GM12878 (cell line): ENCODE measurements at regions not wholly inside any gene's neighbourhood (a gene's known extent, or its start where the extent isn't known, plus 50 kb on each side); places are given as distances from the start of the nearest gene placed in this dataset.

Experiments used
- ATAC-seq: fragments of 200-7000 bp; cut with Tn5 transposase; 3 replicates; pipeline ENCODE4 v1.9.1; 2020; ENCODE audit warnings: mild to moderate bottlenecking, moderate library complexity
- BruUV-seq: library from RNA; stranded (reverse); fragments of 400-500 nt; replicated peaks from 2 replicates; lab custom pipeline; 2021; lab: Mats Ljungman, UMichigan
- CTCF ChIA-PET: fragments of 300-600 bp; sonication (Branson Sonifier 250); formaldehyde crosslinking; extraction: SDS; loops from one replicate; lab custom pipeline; 2021; ENCODE audit warnings: inconsistent platforms; lab: Yijun Ruan, JAX
- POLR2A ChIA-PET: fragments of 350-600 bp; formaldehyde crosslinking; extraction: SDS; loops from one replicate; lab custom pipeline; 2021; ENCODE audit warnings: inconsistent platforms; lab: Charles Lee
- RAD21 ChIA-PET: fragments of 300-600 bp; sonication (Branson Sonifier 250); formaldehyde crosslinking; loops from one replicate; lab custom pipeline; 2023; ENCODE audit warnings: antibody characterized with exemption; ENCODE audit not compliant: unreplicated experiment; lab: Charles Lee
- SMC1A ChIA-PET: fragments of 300-600 bp; sonication (Branson Sonifier 250); formaldehyde crosslinking; loops from one replicate; lab custom pipeline; 2023; ENCODE audit not compliant: unreplicated experiment, uncharacterized antibody; lab: Charles Lee
- DNase-seq: peaks from one replicate; pipeline ENCODE4 v3.0.0-alpha.2; 2011; ENCODE audit warnings: low read depth, low spot score
- FAIRE-seq: peaks from 3 replicates; lab custom pipeline; 2011; peaks lifted over from hg19 to GRCh38; lab: Jason Lieb, UNC
- H2AFZ ChIP-seq: 2 replicates; pipeline ENCODE4 v1.6.0; 2011; ENCODE audit warnings: low read depth, low read length, control low read depth; ENCODE audit not compliant: control insufficient read depth
- H3K27ac ChIP-seq: 2 replicates; pipeline ENCODE4 v1.5.1; 2011; ENCODE audit warnings: control low read depth; ENCODE audit not compliant: control insufficient read depth, insufficient read depth
- H3K27me3 ChIP-seq, 2 experiments: replicated peaks in 1 of 2; 2 replicates each; pipeline versions ENCODE4 v1.6.0 to v1.6.1; 2011; ENCODE audit warnings: low read length in 1 of 2; ENCODE audit not compliant: control insufficient read depth in 2 of 2, insufficient read depth in 2 of 2
- H3K36me3 ChIP-seq, 2 experiments: 2 replicates each; pipeline ENCODE4 v1.5.1; 2011; ENCODE audit warnings: low read length in 1 of 2; ENCODE audit not compliant: control insufficient read depth in 2 of 2, insufficient read depth in 2 of 2
- H3K4me1 ChIP-seq: 2 replicates; pipeline ENCODE4 v1.6.1; 2011; ENCODE audit warnings: mild to moderate bottlenecking, low read length, moderate library complexity, mixed read lengths; ENCODE audit not compliant: control insufficient read depth, insufficient read depth
- H3K4me2 ChIP-seq: 2 replicates; pipeline ENCODE4 v1.6.0; 2011; ENCODE audit warnings: control low read depth; ENCODE audit not compliant: control insufficient read depth, insufficient read depth
- H3K4me3 ChIP-seq: fragments of 200-600 bp; sonication (generic); 2 replicates; pipeline ENCODE4 v1.5.1; 2016
- H3K79me2 ChIP-seq: 2 replicates; pipeline ENCODE4 v1.6.0; 2011; ENCODE audit warnings: low read length; ENCODE audit not compliant: control insufficient read depth, insufficient read depth
- H3K9ac ChIP-seq: 2 replicates; pipeline ENCODE4 v1.8.0; 2011; ENCODE audit warnings: low read length, control low read depth, mixed read lengths; ENCODE audit not compliant: control insufficient read depth, insufficient read depth
- H3K9me3 ChIP-seq: replicated peaks from 3 replicates; pipeline ENCODE4 v1.5.1; 2011; ENCODE audit warnings: mild to moderate bottlenecking, low read length; ENCODE audit not compliant: control insufficient read depth, insufficient read depth
- H4K20me1 ChIP-seq: 2 replicates; pipeline ENCODE4 v1.6.0; 2011; ENCODE audit not compliant: control insufficient read depth, insufficient read depth
- NFIC ChIP-seq: IDR thresholded peaks from 2 replicates; pipeline ENCODE4 v1.6.1; 2012; ENCODE audit warnings: low read depth, mild to moderate bottlenecking, inconsistent platforms, low read length, moderate library complexity
- PAX5 ChIP-seq: IDR thresholded peaks from 2 replicates; pipeline ENCODE4 v1.6.1; 2011; ENCODE audit warnings: low read depth, low read length, borderline replicate concordance
- RAD51 ChIP-seq: fragments of 450-650 bp; IDR thresholded peaks from 2 replicates; pipeline ENCODE4 v1.6.1; 2016; ENCODE audit warnings: moderate library complexity, mild to moderate bottlenecking, inconsistent platforms
- USF1 ChIP-seq: IDR thresholded peaks from 2 replicates; pipeline ENCODE4 v1.6.1; 2011; ENCODE audit warnings: borderline replicate concordance, low read depth, mild to moderate bottlenecking, moderate library complexity, mixed read lengths, low read length; ENCODE audit not compliant: insufficient read depth; ENCODE audit errors: extremely low read length
- YY1 ChIP-seq: IDR thresholded peaks from 2 replicates; pipeline ENCODE4 v1.6.1; 2011; ENCODE audit warnings: low read depth, mild to moderate bottlenecking, low read length
- WGBS: methylation state at CpG from one replicate; pipeline ENCODE4 v1.1.6; 2016; ENCODE audit warnings: low lambda C conversion rate; ENCODE audit not compliant: insufficient replicate concordance, insufficient coverage; ENCODE audit errors: missing lambda C conversion rate; 5-methylcytosine and 5-hydroxymethylcytosine counted together
- in situ Hi-C: fragments of 300-500 bp; cut with MboI; formaldehyde crosslinking; loops from 9 replicates; pipeline ENCODE4 v1.14.3; 2018; ENCODE audit warnings: mixed read lengths
- intact Hi-C: fragments of 100-400 bp; cut with micrococcal nuclease; formaldehyde crosslinking; loops from one replicate; pipeline ENCODE4 v1.14.2; 2022; ENCODE audit not compliant: unreplicated experiment

GRCh38 chr21:17738176-17738953 lies 80.8 kb downstream of the C21orf91 start:
- BruUV-seq: no TSS peak
- H4K20me1 ChIP-seq: no peaks in the 10 kb centered on the region
- in situ Hi-C loops (no loop called here), intact Hi-C loops (no loop called here)
- ChIA-PET RAD21 (no interaction called here), CTCF (interaction anchor here (1.0 to 2.0 kb wide), 2 partner anchors 8 to 186 kb away, joined by 3 to 4 read pairs; no protein-coding TSS in a partner anchor), POLR2A (interaction anchor here (0.6 kb wide), 1 partner anchor 1650 kb away, joined by 3 read pairs; no protein-coding TSS in a partner anchor), SMC1A (interaction anchor here (1.0 kb wide), 1 partner anchor 73 kb away, joined by 3 read pairs; no protein-coding TSS in a partner anchor)
- no peak overlapping the region for H3K4me3 ChIP-seq
- TF ChIP-seq RAD51 (no peak), NFIC (no peak), PAX5 (no peak), YY1 (no peak), USF1 (no peak)
- peaks cover 4% of the 10 kb centered on the region; the same call in 1 of the 2 replicates for H3K4me1 ChIP-seq
- WGBS: 59% methylated on average over 11 of the region's 11 CpGs
- ATAC-seq (no peak), DNase-seq (no peak), FAIRE-seq (no peak)
- no peaks in the 10 kb centered on the region; the same call in 2 of the 3 replicates for H3K9me3 ChIP-seq
- no peak overlapping the region for H3K4me2 ChIP-seq
- no peaks in the 10 kb centered on the region for H3K27me3 ChIP-seq
- no peaks in the 10 kb centered on the region for H3K36me3 ChIP-seq
- no peak overlapping the region for H2AFZ ChIP-seq
- no peak overlapping the region for H3K27ac ChIP-seq
- no peaks in the 10 kb centered on the region for H3K79me2 ChIP-seq
- no peak overlapping the region for H3K9ac ChIP-seq
